ENCODE measurements at regions not wholly inside any gene's neighbourhood (a gene's known extent, or its start where the extent isn't known, plus 50 kb on each side); places are given as distances from the start of the nearest gene placed in this dataset.

- H3K27me3 ChIP-seq: peaks cover 12% of the 10 kb centered on the region; the same call in 1 of the 2 replicates
- TF ChIP-seq CTCF (IDR thresholded peaks at IDR 0.05; ENCODE audit: low read depth, low read length): no peak
Measured at GRCh38 chr6:90386399-90387382, 90.0 kb upstream of the BACH2 start.

GRCh38 chr6:90385759-90386313, 89.2 kb upstream of the BACH2 start:
- no peak for TF ChIP-seq CTCF (IDR thresholded peaks at IDR 0.05; ENCODE audit: low read depth, low read length)
- H3K36me3 ChIP-seq: no peaks in the 10 kb centered on the region
- H3K4me3 ChIP-seq (ENCODE audit: low read depth, low read length): no peak overlapping the region
- H3K4me1 ChIP-seq: no peaks in the 10 kb centered on the region
- H3K27me3 ChIP-seq: peaks cover 18% of the 10 kb centered on the region
- no peak for DNase-seq
- H3K9me3 ChIP-seq: no peaks in the 10 kb centered on the region

More at GRCh38 chr6:90386399-90387382, 90.0 kb upstream of the BACH2 start:
- no peaks in the 10 kb centered on the region for H3K36me3 ChIP-seq
- H3K4me3 ChIP-seq (ENCODE audit: low read depth, low read length): no peak overlapping the region
- H3K4me1 ChIP-seq: no peaks in the 10 kb centered on the region
- H3K9me3 ChIP-seq: no peaks in the 10 kb centered on the region
- no peak for DNase-seq

DNA sequence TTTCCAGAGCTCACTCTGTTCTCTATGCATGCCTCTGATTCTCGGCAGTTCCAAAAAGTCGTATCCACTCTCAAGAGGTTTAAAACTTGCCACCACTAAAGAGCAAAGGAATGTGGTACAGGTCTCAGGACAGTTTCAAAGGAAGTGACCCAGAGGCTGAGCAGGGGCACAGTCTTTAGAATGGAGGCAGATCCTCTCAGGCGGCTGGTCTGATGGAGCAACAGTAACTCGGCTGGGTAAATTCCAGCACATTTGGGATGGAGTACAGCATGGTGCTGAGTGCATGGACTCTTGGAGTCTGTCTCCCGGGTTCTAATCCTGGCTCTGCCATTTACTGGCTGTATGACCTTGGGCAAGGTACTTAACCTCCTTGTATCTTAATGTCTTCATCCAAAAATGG, 88.1 kb upstream of the BACH2 start:
- H3K27me3 ChIP-seq: peaks cover 19% of the 10 kb centered on the region
- no peak for DNase-seq
- no peak overlapping the region for H3K4me3 ChIP-seq (ENCODE audit: low read depth, low read length)
- H3K4me1 ChIP-seq: no peaks in the 10 kb centered on the region
- no peaks in the 10 kb centered on the region for H3K36me3 ChIP-seq
- no peak for TF ChIP-seq CTCF (IDR thresholded peaks at IDR 0.05; ENCODE audit: low read depth, low read length)
- H3K9me3 ChIP-seq: no peaks in the 10 kb centered on the region

DNA sequence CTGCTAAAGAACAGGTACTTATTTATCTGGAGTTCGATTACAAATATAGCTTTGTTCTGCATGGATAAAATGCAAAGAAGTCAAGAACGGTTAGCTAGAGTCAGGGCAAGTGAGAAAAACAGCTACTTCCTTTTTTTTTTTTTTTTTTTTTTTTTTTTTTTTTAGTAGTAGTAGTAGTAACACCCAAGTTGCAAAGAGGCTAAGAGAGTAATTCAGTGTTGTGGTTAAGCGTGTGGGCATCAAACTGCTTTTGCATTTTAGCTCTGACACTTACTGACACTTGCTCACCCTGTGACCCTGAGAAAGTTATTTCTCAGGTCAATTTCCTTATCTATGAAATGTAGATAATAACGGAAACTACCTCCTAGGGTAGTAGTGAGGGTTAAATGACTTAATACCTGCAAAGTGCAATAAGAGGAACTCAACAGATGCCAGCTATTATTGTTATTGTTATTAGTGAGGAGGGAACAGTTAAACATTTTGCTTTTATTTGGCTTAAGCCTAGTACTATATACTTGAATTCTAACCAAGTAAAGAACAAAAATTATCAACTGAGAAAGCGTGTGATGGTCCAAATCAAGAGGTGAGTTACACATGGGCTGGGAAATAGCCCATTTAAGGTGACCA, 86.7 kb upstream of the BACH2 start:
- no peak for DNase-seq
- H3K27me3 ChIP-seq: peaks cover 19% of the 10 kb centered on the region
- H3K36me3 ChIP-seq: no peaks in the 10 kb centered on the region
- no peaks in the 10 kb centered on the region for H3K9me3 ChIP-seq
- TF ChIP-seq CTCF (IDR thresholded peaks at IDR 0.05; ENCODE audit: low read depth, low read length): no peak
- H3K4me3 ChIP-seq (ENCODE audit: low read depth, low read length): no peak overlapping the region
- no peaks in the 10 kb centered on the region for H3K4me1 ChIP-seq

- no peaks in the 10 kb centered on the region for H3K36me3 ChIP-seq
- no peak for TF ChIP-seq CTCF (IDR thresholded peaks at IDR 0.05; ENCODE audit: low read depth, low read length)
- no peaks in the 10 kb centered on the region for H3K4me1 ChIP-seq
- H3K9me3 ChIP-seq: no peaks in the 10 kb centered on the region
- peaks cover 19% of the 10 kb centered on the region for H3K27me3 ChIP-seq
- no peak overlapping the region for H3K4me3 ChIP-seq (ENCODE audit: low read depth, low read length)
- DNase-seq: no peak
Measured at GRCh38 chr6:90382760-90383159, 86.1 kb upstream of the BACH2 start.
